T-helper 17 cell (primary cell): ENCODE measurements at regions not wholly inside any gene's neighbourhood (a gene's known extent, or its start where the extent isn't known, plus 50 kb on each side); places are given as distances from the start of the nearest gene placed in this dataset.
A peak's percentile ranks its signal among the peaks of the same experiment; 100 is the strongest.

ENCODE experiments used
- ATAC-seq: fragments of 150-1000 bp; cut with Tn5 transposase; 2 replicates; pipeline ENCODE4 v1.10.0; 2021; ENCODE audit warnings: mild to moderate bottlenecking, moderate library complexity
- DNase-seq, 3 donors: peaks; one replicate each; pipeline versions ENCODE4 v3.0.0 to v3.0.0-alpha.2; 2020 to 2021
- H3K9me3 ChIP-seq: one replicate; pipeline ENCODE4 v1.7.0; 2013; ENCODE audit warnings: low read length, mild to moderate bottlenecking; ENCODE audit not compliant: control insufficient read depth, poor library complexity, severe bottlenecking
- H3K27ac Mint-ChIP-seq: one replicate; pipeline ENCODE4 v1.8.0; 2022; ENCODE audit warnings: mild to moderate bottlenecking, moderate library complexity, mixed read lengths
- H3K27me3 Mint-ChIP-seq: one replicate; pipeline ENCODE4 v1.8.0; 2022; ENCODE audit warnings: mixed read lengths
- H3K36me3 Mint-ChIP-seq: one replicate; pipeline ENCODE4 v1.8.0; 2022; ENCODE audit warnings: low read depth, mixed read lengths
- H3K4me1 Mint-ChIP-seq: one replicate; pipeline ENCODE4 v1.8.0; 2022; ENCODE audit warnings: mild to moderate bottlenecking, mixed read lengths
- H3K4me3 Mint-ChIP-seq: one replicate; pipeline ENCODE4 v1.8.0; 2022; ENCODE audit warnings: mild to moderate bottlenecking, moderate library complexity, mixed read lengths

DNA sequence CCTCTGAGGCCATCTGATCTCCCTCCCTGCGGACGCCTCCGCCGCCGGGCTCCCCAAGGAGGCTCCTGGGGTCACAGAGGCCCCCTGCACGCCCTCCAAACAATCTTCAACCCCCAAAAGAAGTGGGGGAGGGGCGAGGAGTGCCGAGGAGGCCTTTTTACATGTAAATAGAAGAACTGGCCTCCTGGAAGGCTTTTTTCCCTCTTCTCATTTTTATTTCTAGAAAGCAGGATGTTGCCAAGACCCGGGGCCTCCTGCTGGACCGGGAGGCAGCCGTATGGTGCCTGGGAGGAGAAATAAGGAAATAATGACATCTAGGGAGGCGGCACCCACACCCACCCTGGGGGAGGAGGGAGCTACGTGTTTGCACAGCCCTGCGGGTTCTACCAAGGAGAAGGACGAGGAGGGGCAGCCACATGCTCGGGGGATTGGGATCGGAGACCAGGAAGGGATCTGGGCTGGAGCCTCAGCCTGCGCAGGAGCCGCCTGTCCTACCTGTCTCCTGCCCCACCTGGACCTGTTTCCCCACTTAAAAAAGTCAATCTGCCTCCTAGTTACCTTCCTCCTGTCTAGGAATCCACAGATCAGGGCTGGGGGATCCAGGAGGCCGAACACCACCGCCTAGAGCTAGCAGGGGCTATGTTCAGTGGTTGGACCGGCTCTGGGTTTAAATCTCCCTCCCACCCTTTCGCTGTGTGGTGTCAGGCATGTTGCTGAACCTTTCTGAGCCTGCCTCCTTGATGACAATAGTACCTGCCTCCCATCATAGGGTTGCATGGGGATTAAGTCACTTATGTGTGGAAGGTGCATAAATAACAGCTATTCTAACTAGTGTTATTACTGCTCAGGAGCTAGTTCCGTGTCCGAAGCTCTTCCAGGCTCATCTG is 175.7 kb upstream of the GSE1 start:
- ATAC-seq (no peak), DNase-seq (no peak)
- Mint-ChIP-seq H3K36me3 (no peaks in the 10 kb centered on the region), H3K27me3 (no peaks in the 10 kb centered on the region), H3K27ac (no peak overlapping the region), H3K4me3 (no peak overlapping the region), H3K4me1 (peaks cover 3% of the 10 kb centered on the region)
- H3K9me3 ChIP-seq = no peaks in the 10 kb centered on the region

DNA sequence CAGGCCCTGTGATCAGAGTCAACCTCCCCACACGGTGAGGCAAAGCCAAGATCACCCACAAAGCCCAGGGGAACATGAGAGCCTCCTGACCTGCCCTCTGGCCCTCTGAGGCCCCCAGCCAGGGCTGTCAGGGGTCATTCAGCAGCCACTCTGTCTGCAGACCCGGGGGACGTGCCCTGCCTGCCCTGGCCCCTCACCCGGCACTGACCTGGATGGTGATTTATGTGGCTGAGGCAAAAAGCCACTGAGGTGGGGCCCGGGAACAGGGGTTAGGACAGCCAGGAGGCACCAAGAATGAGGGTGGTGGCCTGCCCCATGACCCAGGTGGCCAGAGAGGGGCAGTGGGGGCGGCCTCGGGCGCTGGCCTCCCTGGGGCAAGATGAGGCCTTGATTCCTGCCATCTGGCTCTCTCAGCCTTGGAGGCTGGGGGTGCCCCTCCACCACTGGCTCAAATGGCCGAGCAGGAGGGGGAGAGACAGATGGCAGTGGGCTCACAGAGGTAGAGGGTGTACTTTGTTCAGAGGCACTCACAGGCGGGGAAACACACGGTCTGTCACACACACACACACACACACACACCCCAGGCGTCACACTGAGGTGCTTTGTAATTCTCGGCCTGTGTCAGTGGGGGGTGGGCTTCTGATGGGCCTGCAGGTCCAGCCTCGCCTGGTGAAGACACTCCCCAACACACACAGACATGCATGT is 174.0 kb upstream of the GSE1 start:
- Mint-ChIP-seq H3K27ac (no peak overlapping the region), H3K27me3 (no peaks in the 10 kb centered on the region), H3K4me1 (peaks cover 3% of the 10 kb centered on the region), H3K4me3 (no peak overlapping the region), H3K36me3 (no peaks in the 10 kb centered on the region)
- no peaks in the 10 kb centered on the region for H3K9me3 ChIP-seq
- ATAC-seq (no peak), DNase-seq (no peak)

DNA sequence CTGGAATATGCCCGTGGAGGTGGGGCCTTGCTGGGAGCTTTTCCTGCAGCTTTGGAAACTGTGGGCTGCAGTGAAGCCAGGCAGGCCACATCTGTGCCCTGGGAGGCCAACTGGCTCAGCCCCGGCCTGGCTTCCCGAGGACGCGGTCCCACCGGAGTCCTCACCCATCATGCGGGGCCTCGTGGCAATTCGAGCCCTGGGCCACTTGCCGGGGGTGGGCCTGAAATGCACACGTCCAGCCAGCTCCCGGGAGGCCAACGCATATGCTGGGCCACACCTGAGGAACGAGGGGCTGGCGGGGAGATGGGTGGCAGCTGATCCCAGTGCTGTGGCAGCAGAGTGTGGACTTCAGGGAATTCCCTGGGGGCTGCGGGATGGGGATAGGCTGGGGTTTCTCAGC is 172.4 kb upstream of the GSE1 start:
- H3K4me1 Mint-ChIP-seq = no peaks in the 10 kb centered on the region

DNA sequence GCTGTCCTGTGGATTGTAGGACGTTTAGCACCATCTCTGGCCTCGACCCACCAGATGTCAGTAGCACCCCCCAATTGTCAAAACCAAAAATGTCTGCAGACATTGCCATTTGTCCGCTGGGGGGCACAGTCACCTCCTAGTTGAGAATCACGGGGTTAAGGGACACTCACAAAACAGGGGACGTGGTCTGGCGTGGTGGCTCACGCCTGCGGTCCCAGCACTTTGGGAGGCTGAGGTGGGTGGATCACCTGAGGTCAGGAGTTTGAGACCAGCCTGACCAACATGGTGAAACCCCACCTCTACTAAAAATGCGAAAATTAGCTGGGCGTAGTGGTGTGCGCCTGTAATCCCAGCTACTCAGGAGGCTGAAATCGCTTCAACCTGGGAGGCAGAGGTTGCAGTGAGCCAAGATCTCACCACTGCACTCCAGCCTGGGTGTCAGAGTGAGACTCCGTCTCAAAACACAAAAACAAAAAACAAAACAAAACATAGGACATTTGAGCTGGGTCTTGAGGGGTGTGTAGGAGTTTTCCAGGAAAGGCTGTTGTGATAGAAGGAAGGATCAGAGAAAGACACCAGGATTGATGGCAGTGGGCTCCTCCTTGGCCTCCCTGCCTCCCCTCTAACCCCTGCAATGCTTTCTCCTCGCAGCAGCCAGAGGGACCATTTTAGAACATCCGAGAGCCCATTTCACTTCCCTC is 171.8 kb upstream of the GSE1 start:
- no peaks in the 10 kb centered on the region for H3K27me3 Mint-ChIP-seq
- DNase-seq = no peak
- no peak overlapping the region for H3K27ac Mint-ChIP-seq
- H3K9me3 ChIP-seq = no peaks in the 10 kb centered on the region
- H3K4me3 Mint-ChIP-seq = no peak overlapping the region
- no peaks in the 10 kb centered on the region for H3K36me3 Mint-ChIP-seq
- no peak for ATAC-seq
- H3K4me1 Mint-ChIP-seq = no peaks in the 10 kb centered on the region

More for the DNA sequence above, 172.4 kb upstream of the GSE1 start:
- Mint-ChIP-seq H3K27me3 (no peaks in the 10 kb centered on the region), H3K27ac (no peak overlapping the region), H3K4me3 (no peak overlapping the region), H3K36me3 (no peaks in the 10 kb centered on the region)
- no peaks in the 10 kb centered on the region for H3K9me3 ChIP-seq
- DNase-seq = no peak
- ATAC-seq = no peak

DNA sequence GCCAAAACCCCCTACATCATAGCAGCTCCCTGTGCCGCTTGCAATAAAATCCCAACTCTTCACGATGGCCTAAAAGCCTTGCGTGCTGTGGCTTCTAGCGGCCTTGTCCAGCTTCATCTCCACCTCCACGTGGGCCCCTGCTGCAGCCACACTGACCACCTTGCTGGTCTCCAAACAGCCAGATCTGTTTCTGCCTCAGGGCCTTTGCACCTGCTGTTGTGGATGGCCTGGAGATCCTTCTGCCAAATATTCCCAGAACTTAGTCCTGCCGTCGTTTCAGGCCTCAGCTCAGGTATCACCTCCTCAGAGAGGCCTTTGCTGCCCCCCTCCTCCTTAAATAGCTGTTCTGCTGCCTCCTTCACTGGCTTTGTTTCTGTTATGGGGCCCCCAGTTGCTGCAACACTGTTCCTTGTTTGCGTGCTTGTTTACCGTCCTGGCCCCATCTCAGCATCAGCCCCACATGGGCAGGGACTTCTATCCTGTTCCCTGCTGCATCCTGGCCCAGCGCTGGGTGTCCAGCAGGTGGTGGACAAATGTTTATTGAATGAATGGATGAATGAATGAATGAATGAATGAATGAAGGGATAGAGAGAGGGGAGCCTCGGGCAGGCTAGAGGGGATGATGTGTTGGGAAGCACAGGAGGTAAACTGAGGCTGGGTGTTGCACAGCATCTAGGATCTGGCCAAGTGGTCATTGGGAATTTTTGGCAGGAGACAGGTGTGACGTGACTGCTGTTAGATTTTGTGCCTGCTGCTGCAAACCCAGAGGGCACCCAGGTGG is 171.0 kb upstream of the GSE1 start:
- no peak overlapping the region for H3K27ac Mint-ChIP-seq
- H3K9me3 ChIP-seq = no peaks in the 10 kb centered on the region
- DNase-seq (no peak), ATAC-seq (no peak)
- H3K36me3 Mint-ChIP-seq = no peaks in the 10 kb centered on the region
- no peaks in the 10 kb centered on the region for H3K4me1 Mint-ChIP-seq
- no peaks in the 10 kb centered on the region for H3K27me3 Mint-ChIP-seq
- no peak overlapping the region for H3K4me3 Mint-ChIP-seq

DNA sequence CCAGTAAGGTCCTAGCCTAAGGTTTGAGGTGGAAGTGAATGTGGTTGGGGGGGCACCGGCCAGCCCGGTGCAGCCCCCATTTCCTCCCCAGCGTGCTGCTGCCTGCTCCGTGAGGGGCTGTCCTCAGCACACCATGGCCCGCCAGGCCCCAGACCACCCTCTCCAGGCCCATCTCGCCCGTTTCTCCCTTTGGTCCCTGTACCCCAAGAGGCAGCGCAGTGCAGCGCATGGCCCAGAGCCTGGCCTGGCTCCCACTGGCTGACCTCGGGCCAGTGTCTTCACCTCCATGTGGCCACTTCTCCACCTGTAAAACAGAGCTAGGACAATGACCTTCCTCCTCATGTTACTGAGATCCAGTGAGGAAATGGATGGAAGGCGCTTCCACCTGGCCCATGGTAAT is 170.0 kb upstream of the GSE1 start:
- H3K4me3 Mint-ChIP-seq = no peak overlapping the region
- ATAC-seq (no peak), DNase-seq (no peak)
- H3K27me3 Mint-ChIP-seq = no peaks in the 10 kb centered on the region
- peaks cover 3% of the 10 kb centered on the region for H3K4me1 Mint-ChIP-seq
- no peaks in the 10 kb centered on the region for H3K36me3 Mint-ChIP-seq
- no peak overlapping the region for H3K27ac Mint-ChIP-seq
- no peaks in the 10 kb centered on the region for H3K9me3 ChIP-seq

DNA sequence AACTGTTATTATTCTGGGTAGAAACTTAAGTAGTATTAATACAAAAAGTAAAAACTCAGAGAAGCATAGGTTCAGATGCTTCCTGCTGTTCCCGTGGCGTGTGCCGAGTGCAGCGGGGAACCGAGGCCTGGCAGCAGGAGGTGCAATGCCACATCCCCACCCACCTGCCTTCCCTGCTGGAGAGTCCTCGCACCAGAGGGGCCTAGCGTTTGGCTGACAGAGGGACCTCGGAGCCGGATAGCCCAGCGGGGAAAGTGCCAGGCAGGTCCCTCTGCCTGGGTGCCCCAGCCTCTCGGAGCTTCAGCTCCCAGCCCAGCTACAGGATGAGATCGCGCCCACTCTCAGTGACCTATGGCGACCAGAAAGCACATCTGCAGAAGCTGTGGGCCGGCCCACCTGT is 169.6 kb upstream of the GSE1 start:
- no peaks in the 10 kb centered on the region for H3K9me3 ChIP-seq
- no peak overlapping the region for H3K27ac Mint-ChIP-seq
- H3K27me3 Mint-ChIP-seq = no peaks in the 10 kb centered on the region
- H3K36me3 Mint-ChIP-seq = no peaks in the 10 kb centered on the region
- ATAC-seq (no peak), DNase-seq (no peak)
- peaks cover 6% of the 10 kb centered on the region for H3K4me1 Mint-ChIP-seq
- no peak overlapping the region for H3K4me3 Mint-ChIP-seq

DNA sequence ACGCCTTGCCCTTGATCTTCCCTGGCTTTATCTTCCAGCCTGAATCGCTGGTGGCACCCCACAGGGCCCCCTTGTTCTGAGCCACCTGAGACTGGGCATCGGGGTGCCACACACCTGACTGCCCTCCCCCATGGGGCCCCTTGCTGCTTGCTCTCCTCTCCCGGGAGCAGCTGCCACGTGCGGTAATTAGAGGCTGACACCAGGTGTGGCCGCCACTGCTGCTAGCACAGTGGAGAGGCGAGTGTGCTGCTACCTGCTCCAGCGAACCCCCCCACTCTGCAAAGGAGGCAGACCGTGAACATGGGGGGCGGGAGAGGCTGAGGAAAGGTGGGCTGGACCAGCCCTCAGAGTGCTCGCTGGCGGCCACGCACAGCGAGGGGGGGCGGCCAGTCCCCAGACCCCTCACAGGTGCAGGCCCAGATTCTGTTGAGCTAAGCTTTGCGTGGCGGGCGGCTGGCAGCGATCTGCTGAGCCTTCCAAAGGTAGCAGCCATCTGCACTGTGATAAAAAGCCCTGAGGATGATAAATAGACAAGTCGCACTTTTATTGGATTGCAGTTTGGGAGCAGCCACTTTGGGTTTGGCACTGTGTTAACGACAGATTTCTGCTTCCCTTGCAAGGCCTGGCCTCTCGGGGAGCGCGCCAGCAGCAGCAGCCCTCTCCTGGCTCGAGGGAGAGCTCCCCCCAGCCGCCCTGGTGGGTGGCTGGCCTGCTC is 167.9 kb upstream of the GSE1 start:
- ATAC-seq = no peak
- Mint-ChIP-seq H3K4me3 (no peak overlapping the region), H3K27me3 (no peaks in the 10 kb centered on the region), H3K27ac (no peak overlapping the region), H3K36me3 (no peaks in the 10 kb centered on the region), H3K4me1 (peaks cover 14% of the 10 kb centered on the region)
- no peak for DNase-seq
- H3K9me3 ChIP-seq = no peaks in the 10 kb centered on the region

DNA sequence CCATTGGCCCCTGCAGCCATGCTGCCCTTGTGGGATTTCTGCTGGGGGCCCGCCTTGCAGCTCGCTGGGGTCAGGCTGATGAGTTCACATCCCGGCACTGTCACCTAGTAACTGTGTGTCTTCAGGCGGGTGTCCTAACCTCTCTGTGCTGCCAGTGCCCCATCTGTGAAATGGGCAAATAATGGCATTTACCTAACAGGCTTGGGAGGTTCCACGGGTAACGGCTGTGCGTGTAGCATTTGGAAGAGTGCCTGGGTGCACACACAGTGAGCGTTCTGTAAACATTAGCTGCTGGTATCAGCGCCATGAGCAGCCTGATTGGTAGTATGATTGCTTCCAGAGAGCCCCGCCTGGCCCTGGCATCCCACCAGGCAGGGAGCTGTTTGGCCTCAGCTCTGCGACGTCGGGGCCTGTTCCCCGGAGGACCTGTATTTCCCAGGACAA is 167.3 kb upstream of the GSE1 start:
- Mint-ChIP-seq H3K4me1 (peaks cover 14% of the 10 kb centered on the region), H3K27ac (no peak overlapping the region), H3K36me3 (no peaks in the 10 kb centered on the region), H3K27me3 (no peaks in the 10 kb centered on the region), H3K4me3 (no peak overlapping the region)
- ATAC-seq (no peak), DNase-seq (no peak)
- no peaks in the 10 kb centered on the region for H3K9me3 ChIP-seq

DNA sequence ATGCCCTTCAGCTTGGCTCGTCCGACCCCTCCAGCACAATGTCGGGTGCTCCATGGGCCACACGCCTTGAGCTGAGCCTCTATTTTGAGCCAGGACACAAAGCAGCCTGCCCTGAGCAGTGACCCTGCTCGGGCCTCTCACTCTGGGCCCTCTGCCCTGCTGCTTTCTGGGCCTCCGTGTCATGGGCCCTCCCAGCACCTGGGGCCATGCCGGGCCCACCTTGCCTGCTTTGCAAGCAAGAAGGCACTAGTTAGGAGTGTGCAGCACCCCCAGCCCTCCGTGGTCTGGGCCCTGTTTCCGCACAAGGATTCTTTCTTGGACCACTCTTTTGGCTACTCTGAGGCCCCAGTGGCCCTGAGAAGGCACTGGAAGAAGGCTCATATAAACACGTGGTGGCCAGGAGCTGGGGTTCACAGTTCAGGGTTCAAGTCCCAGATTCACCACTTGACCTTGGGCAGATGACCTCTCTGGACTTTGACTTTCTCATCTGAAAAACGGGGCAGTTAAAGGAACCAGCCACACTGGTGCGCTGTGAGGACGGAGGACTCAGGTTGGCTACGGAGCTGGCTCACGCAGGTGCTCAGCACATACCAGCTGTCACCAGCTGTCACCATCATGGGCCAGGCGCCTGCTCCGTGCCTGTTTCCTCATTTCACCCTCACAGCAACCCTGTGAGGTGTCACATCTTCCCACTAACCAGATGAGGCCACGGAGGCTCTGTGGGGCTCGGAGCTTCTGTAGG is 166.0 kb upstream of the GSE1 start:
- H3K36me3 Mint-ChIP-seq = no peaks in the 10 kb centered on the region
- peak overlapping the region; percentile 32 for H3K27ac Mint-ChIP-seq
- no peaks in the 10 kb centered on the region for H3K9me3 ChIP-seq
- ATAC-seq (peak; percentile 55), DNase-seq (no peak)
- H3K27me3 Mint-ChIP-seq = no peaks in the 10 kb centered on the region
- no peak overlapping the region for H3K4me3 Mint-ChIP-seq
- peaks cover 14% of the 10 kb centered on the region for H3K4me1 Mint-ChIP-seq

DNA sequence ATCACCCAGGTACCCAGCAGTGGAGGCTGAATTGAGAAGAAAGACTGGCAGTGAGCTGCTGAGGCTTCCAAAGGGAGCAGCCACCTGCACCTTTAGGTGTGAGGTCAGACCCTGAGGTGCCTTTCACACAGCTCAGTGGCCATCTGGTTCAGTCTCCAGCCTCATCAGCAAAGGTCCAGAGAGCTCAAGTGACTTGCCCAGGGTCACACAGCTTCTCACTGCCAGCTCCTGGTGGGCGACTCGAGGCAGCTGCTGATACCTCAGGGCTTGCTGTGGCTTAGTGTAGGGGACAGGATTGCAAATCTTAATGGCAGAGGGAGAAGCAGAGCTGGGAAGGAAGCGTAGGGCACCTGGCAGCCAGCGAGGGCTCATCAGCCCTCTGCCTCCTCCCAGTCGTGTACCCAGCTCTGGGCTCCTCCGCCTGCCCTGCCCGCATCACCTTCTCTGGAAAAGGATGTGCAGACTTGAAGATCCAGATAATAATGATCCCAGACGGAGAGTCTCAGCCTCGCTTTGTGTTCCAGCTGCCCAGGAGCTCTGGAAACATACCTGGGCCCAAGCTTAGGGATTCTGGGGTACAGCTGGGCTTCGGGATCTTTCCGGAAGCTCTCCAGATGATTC is 165.3 kb upstream of the GSE1 start:
- no peak for DNase-seq
- Mint-ChIP-seq H3K36me3 (no peaks in the 10 kb centered on the region), H3K27me3 (no peaks in the 10 kb centered on the region), H3K27ac (peak overlapping the region; percentile 32), H3K4me3 (peak overlapping the region; percentile 56), H3K4me1 (peaks cover 14% of the 10 kb centered on the region)
- no peaks in the 10 kb centered on the region for H3K9me3 ChIP-seq
- no peak for ATAC-seq
